Pancreas (tissue), 10 donors: ENCODE measurements at regions not wholly inside any gene's neighbourhood (a gene's known extent, or its start where the extent isn't known, plus 50 kb on each side); places are given as distances from the start of the nearest gene placed in this dataset.
A peak's percentile ranks its signal among the peaks of the same experiment; 100 is the strongest.

ENCODE experiments used
- ATAC-seq, 4 donors: fragments of 200-7000 bp; cut with Tn5 transposase; one replicate each; pipeline versions ENCODE4 v1.8.0 to v1.9.1; 2020; ENCODE audit warnings: mild to moderate bottlenecking in 4 of 4, moderate library complexity in 4 of 4
- DNase-seq, 6 donors: peaks; one replicate each; pipeline ENCODE4 v3.0.0-alpha.2; 2020
- FAIRE-seq: peaks from 2 replicates; lab custom pipeline; 2012; peaks lifted over from hg19 to GRCh38; lab: Jason Lieb, UNC
- H3K27ac ChIP-seq, 4 donors: fragments of 200-600 bp; sonication (generic); 1 replicate in 3 of 4; 2 replicates in 1 of 4; pipeline versions ENCODE4 v1.5.0 to v1.8.0; 2020
- H3K27me3 ChIP-seq, 4 donors: fragments of 200-600 bp; one replicate each; pipeline ENCODE4 v1.8.0; 2021
- H3K36me3 ChIP-seq, 3 donors: fragments of 200-600 bp; sonication (generic) in 1 of 3; one replicate each; pipeline versions ENCODE4 v1.5.0 to v1.8.0; 2020 to 2021
- H3K4me1 ChIP-seq, 3 donors: fragments of 200-600 bp; one replicate each; pipeline ENCODE4 v1.8.0; 2021
- H3K4me3 ChIP-seq, 4 donors: fragments of 200-600 bp; sonication (generic) in 2 of 4; one replicate each; pipeline versions ENCODE4 v1.5.0 to v1.8.0; 2020 to 2021
- H3K9me3 ChIP-seq, 4 donors: fragments of 200-600 bp; one replicate each; pipeline ENCODE4 v1.8.0; 2021
- WGBS, 2 donors: extraction: QIAGEN DNeasy Blood & Tissue Kit; methylation state at CpG; one replicate each; pipeline ENCODE4 v1.1.7; 2013; 5-methylcytosine and 5-hydroxymethylcytosine counted together
- intact Hi-C, 3 donors: fragments of 100-400 bp; cut with DNase I; formaldehyde crosslinking; loops; one replicate each; pipeline versions ENCODE4 v1.11.1 to v1.14.2; 2022
- TF ChIP-seq, protein P1 (sequence below), 4 donors: fragments of 200-600 bp; sonication (generic) in 3 of 4; IDR thresholded peaks; one replicate each; pipeline versions ENCODE4 v1.5.0 to v1.8.0; 2021; ENCODE audit warnings: antibody characterized with exemption in 4 of 4
- donor health status: healthy with polysubstance abuse.
- donor health status: DM: no; HTN: no; CAD: no; lungs with moderate emphysema.
- donor health status: DM: no; HTN: no; CAD: no.
- donor health status: control.
- donor health status: control.
- donor health status: Bipolar disorder and iron deficiency.
- donor health status: DM: yes; HTN: yes; CAD: no.
- donor health status: DM: no; HTN: no; CAD: no.
- donor health status: DM: no; HTN: no; CAD: no.
- donor health status: DM: yes; HTN: yes; CAD: no.

GRCh38 chr2:235148201-235149170 is 196.7 kb downstream of the SH3BP4 start:
- Histone ChIP-seq H3K27me3 (no peaks in the 10 kb centered on the region), H3K4me1 (no peaks in the 10 kb centered on the region), H3K27ac (peak overlapping the region in 1 of 4 donors; percentile 37), H3K36me3 (no peaks in the 10 kb centered on the region), H3K9me3 (no peaks in the 10 kb centered on the region), H3K4me3 (no peak overlapping the region)
- DNase-seq (no peak), ATAC-seq (no peak), FAIRE-seq (peak; percentile 87)
- TF ChIP-seq, protein P1, sequence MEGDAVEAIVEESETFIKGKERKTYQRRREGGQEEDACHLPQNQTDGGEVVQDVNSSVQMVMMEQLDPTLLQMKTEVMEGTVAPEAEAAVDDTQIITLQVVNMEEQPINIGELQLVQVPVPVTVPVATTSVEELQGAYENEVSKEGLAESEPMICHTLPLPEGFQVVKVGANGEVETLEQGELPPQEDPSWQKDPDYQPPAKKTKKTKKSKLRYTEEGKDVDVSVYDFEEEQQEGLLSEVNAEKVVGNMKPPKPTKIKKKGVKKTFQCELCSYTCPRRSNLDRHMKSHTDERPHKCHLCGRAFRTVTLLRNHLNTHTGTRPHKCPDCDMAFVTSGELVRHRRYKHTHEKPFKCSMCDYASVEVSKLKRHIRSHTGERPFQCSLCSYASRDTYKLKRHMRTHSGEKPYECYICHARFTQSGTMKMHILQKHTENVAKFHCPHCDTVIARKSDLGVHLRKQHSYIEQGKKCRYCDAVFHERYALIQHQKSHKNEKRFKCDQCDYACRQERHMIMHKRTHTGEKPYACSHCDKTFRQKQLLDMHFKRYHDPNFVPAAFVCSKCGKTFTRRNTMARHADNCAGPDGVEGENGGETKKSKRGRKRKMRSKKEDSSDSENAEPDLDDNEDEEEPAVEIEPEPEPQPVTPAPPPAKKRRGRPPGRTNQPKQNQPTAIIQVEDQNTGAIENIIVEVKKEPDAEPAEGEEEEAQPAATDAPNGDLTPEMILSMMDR (IDR thresholded peaks at IDR 0.05), result no peak
- WGBS, 2 donors, result 55 to 69% methylated on average over 7 of the region's 7 CpGs
- intact Hi-C loops, result no loop called here

GRCh38 chr2:235149240-235149659 is 197.4 kb downstream of the SH3BP4 start:
- TF ChIP-seq, protein P1 (IDR thresholded peaks at IDR 0.05), result no peak
- H3K4me1 ChIP-seq, result no peaks in the 10 kb centered on the region
- H3K27me3 ChIP-seq, result no peaks in the 10 kb centered on the region
- intact Hi-C loops, result no loop called here
- peak in 2 of 4 donors; percentile 61 to 69 for ATAC-seq
- H3K36me3 ChIP-seq, result no peaks in the 10 kb centered on the region
- peak in 1 of 6 donors; percentile 10 for DNase-seq
- 32 to 46% methylated on average over 4 of the region's 4 CpGs for WGBS, 2 donors
- no peaks in the 10 kb centered on the region for H3K9me3 ChIP-seq
- H3K27ac ChIP-seq, result peak overlapping the region in 1 of 4 donors; percentile 37
- no peak overlapping the region for H3K4me3 ChIP-seq
- FAIRE-seq, result no peak

GRCh38 chr2:235149736-235150135 is 197.9 kb downstream of the SH3BP4 start:
- DNase-seq (no peak), FAIRE-seq (no peak), ATAC-seq (no peak)
- TF ChIP-seq, protein P1 (IDR thresholded peaks at IDR 0.05), result no peak
- no peaks in the 10 kb centered on the region for H3K36me3 ChIP-seq
- no peak overlapping the region for H3K4me3 ChIP-seq
- 82 to 92% methylated on average over 1 of the region's 1 CpG for WGBS, 2 donors
- intact Hi-C loops, result no loop called here
- H3K9me3 ChIP-seq, result no peaks in the 10 kb centered on the region
- no peak overlapping the region for H3K27ac ChIP-seq
- H3K27me3 ChIP-seq, result no peaks in the 10 kb centered on the region
- no peaks in the 10 kb centered on the region for H3K4me1 ChIP-seq

GRCh38 chr2:235151152-235151551 is 199.3 kb downstream of the SH3BP4 start:
- H3K4me3 ChIP-seq, result no peak overlapping the region
- no peak overlapping the region for H3K27ac ChIP-seq
- WGBS, 2 donors, result 77 to 82% methylated on average over 2 of the region's 2 CpGs
- no peak for ATAC-seq
- TF ChIP-seq, protein P1 (IDR thresholded peaks at IDR 0.05), result no peak
- H3K27me3 ChIP-seq, result no peaks in the 10 kb centered on the region
- no peak for FAIRE-seq
- H3K4me1 ChIP-seq, result no peaks in the 10 kb centered on the region
- intact Hi-C loops, result no loop called here
- no peaks in the 10 kb centered on the region for H3K9me3 ChIP-seq
- DNase-seq, result no peak
- no peaks in the 10 kb centered on the region for H3K36me3 ChIP-seq

GRCh38 chr2:235155163-235155562 is 203.3 kb downstream of the SH3BP4 start:
- Histone ChIP-seq H3K27ac (no peak overlapping the region), H3K9me3 (no peaks in the 10 kb centered on the region), H3K4me1 (no peaks in the 10 kb centered on the region), H3K36me3 (no peaks in the 10 kb centered on the region), H3K27me3 (no peaks in the 10 kb centered on the region), H3K4me3 (no peak overlapping the region)
- intact Hi-C loops, result no loop called here
- DNase-seq, result no peak
- no peak for FAIRE-seq
- 78 to 88% methylated on average over 5 of the region's 5 CpGs for WGBS, 2 donors
- TF ChIP-seq, protein P1 (IDR thresholded peaks at IDR 0.05), result no peak
- ATAC-seq, result no peak
